IPS-18a (cell line): ENCODE measurements at regions not wholly inside any gene's neighbourhood (a gene's known extent, or its start where the extent isn't known, plus 50 kb on each side); places are given as distances from the start of the nearest gene placed in this dataset.

Source experiments
- H3K27ac ChIP-seq: one replicate; pipeline ENCODE4 v1.5.1; 2013; ENCODE audit warnings: low read length
- H3K27me3 ChIP-seq: one replicate; pipeline ENCODE4 v1.6.1; 2013; ENCODE audit warnings: mild to moderate bottlenecking, low read length; ENCODE audit not compliant: control insufficient read depth, insufficient read depth
- H3K36me3 ChIP-seq: one replicate; pipeline ENCODE4 v1.6.1; 2013; ENCODE audit warnings: low read depth, low read length; ENCODE audit not compliant: control insufficient read depth
- H3K4me1 ChIP-seq: one replicate; pipeline ENCODE4 v1.6.1; 2013; ENCODE audit warnings: low read depth, low read length; ENCODE audit not compliant: control insufficient read depth
- H3K4me3 ChIP-seq: one replicate; pipeline ENCODE4 v1.5.1; 2013; ENCODE audit warnings: low read length
- H3K9ac ChIP-seq: one replicate; pipeline ENCODE4 v1.6.1; 2013; ENCODE audit warnings: mild to moderate bottlenecking, low read length, moderate library complexity
- H3K9me3 ChIP-seq: one replicate; pipeline ENCODE4 v1.6.1; 2013; ENCODE audit warnings: low read depth, low read length; ENCODE audit not compliant: control insufficient read depth

- H3K9me3 ChIP-seq = no peaks in the 10 kb centered on the region
- no peak overlapping the region for H3K9ac ChIP-seq
- H3K36me3 ChIP-seq = no peaks in the 10 kb centered on the region
- H3K27me3 ChIP-seq = no peaks in the 10 kb centered on the region
- H3K4me1 ChIP-seq = peaks cover 22% of the 10 kb centered on the region
- H3K4me3 ChIP-seq = no peak overlapping the region
- no peak overlapping the region for H3K27ac ChIP-seq
Observed at GRCh38 chr6:40340957-40341356, 246.2 kb downstream of the LRFN2 start.

- H3K27ac ChIP-seq = no peak overlapping the region
- no peak overlapping the region for H3K9ac ChIP-seq
- H3K4me1 ChIP-seq = peaks cover 26% of the 10 kb centered on the region
- no peak overlapping the region for H3K4me3 ChIP-seq
- no peaks in the 10 kb centered on the region for H3K27me3 ChIP-seq
- no peaks in the 10 kb centered on the region for H3K9me3 ChIP-seq
- no peaks in the 10 kb centered on the region for H3K36me3 ChIP-seq
Observed at GRCh38 chr6:40340196-40340595, 247.0 kb downstream of the LRFN2 start.

- no peak overlapping the region for H3K27ac ChIP-seq
Observed at GRCh38 chr6:40338306-40338705, 248.9 kb downstream of the LRFN2 start.

GRCh38 chr6:40336940-40337760 lies 250.0 kb downstream of the LRFN2 start:
- H3K4me3 ChIP-seq = no peak overlapping the region
- H3K27me3 ChIP-seq = no peaks in the 10 kb centered on the region
- H3K36me3 ChIP-seq = no peaks in the 10 kb centered on the region
- no peaks in the 10 kb centered on the region for H3K9me3 ChIP-seq
- H3K9ac ChIP-seq = no peak overlapping the region
- no peak overlapping the region for H3K27ac ChIP-seq
- peaks cover 15% of the 10 kb centered on the region for H3K4me1 ChIP-seq

More at GRCh38 chr6:40338306-40338705, 248.9 kb downstream of the LRFN2 start:
- no peak overlapping the region for H3K4me3 ChIP-seq
- H3K9ac ChIP-seq = no peak overlapping the region
- no peaks in the 10 kb centered on the region for H3K9me3 ChIP-seq
- no peaks in the 10 kb centered on the region for H3K27me3 ChIP-seq
- H3K4me1 ChIP-seq = peaks cover 22% of the 10 kb centered on the region
- H3K36me3 ChIP-seq = no peaks in the 10 kb centered on the region

- no peak overlapping the region for H3K27ac ChIP-seq
- H3K36me3 ChIP-seq = no peaks in the 10 kb centered on the region
- H3K4me3 ChIP-seq = no peak overlapping the region
- peaks cover 21% of the 10 kb centered on the region for H3K4me1 ChIP-seq
- H3K9ac ChIP-seq = no peak overlapping the region
- no peaks in the 10 kb centered on the region for H3K9me3 ChIP-seq
- H3K27me3 ChIP-seq = no peaks in the 10 kb centered on the region
Observed at GRCh38 chr6:40336296-40336695, 250.9 kb downstream of the LRFN2 start.

GRCh38 chr6:40334496-40335270 lies 252.5 kb downstream of the LRFN2 start:
- Histone ChIP-seq H3K4me1 (peaks cover 36% of the 10 kb centered on the region), H3K4me3 (peak overlapping the region; percentile 32), H3K36me3 (no peaks in the 10 kb centered on the region), H3K9me3 (no peaks in the 10 kb centered on the region), H3K27me3 (no peaks in the 10 kb centered on the region), H3K9ac (no peak overlapping the region), H3K27ac (no peak overlapping the region)

- H3K4me1 ChIP-seq = peaks cover 45% of the 10 kb centered on the region
- H3K36me3 ChIP-seq = no peaks in the 10 kb centered on the region
- no peak overlapping the region for H3K4me3 ChIP-seq
- H3K27me3 ChIP-seq = no peaks in the 10 kb centered on the region
- H3K27ac ChIP-seq = no peak overlapping the region
- no peak overlapping the region for H3K9ac ChIP-seq
- H3K9me3 ChIP-seq = no peaks in the 10 kb centered on the region
Observed at GRCh38 chr6:40331545-40331944, 255.6 kb downstream of the LRFN2 start.

GRCh38 chr6:40330301-40330721 lies 256.9 kb downstream of the LRFN2 start:
- Histone ChIP-seq H3K27me3 (no peaks in the 10 kb centered on the region), H3K9ac (no peak overlapping the region), H3K36me3 (no peaks in the 10 kb centered on the region), H3K9me3 (no peaks in the 10 kb centered on the region), H3K27ac (no peak overlapping the region), H3K4me1 (peaks cover 42% of the 10 kb centered on the region), H3K4me3 (peak overlapping the region; percentile 2)

- H3K27me3 ChIP-seq = no peaks in the 10 kb centered on the region
- no peaks in the 10 kb centered on the region for H3K9me3 ChIP-seq
- no peaks in the 10 kb centered on the region for H3K36me3 ChIP-seq
- peak overlapping the region; percentile 26 for H3K4me3 ChIP-seq
- H3K4me1 ChIP-seq = peaks cover 37% of the 10 kb centered on the region
- no peak overlapping the region for H3K27ac ChIP-seq
- peak overlapping the region; percentile 31 for H3K9ac ChIP-seq
Observed at GRCh38 chr6:40328986-40329545, 258.1 kb downstream of the LRFN2 start.

GRCh38 chr6:40328386-40328985 lies 258.7 kb downstream of the LRFN2 start:
- Histone ChIP-seq H3K27me3 (no peaks in the 10 kb centered on the region), H3K9ac (peak overlapping the region; percentile 31), H3K36me3 (no peaks in the 10 kb centered on the region), H3K27ac (no peak overlapping the region), H3K4me3 (peak overlapping the region; percentile 26), H3K4me1 (peaks cover 40% of the 10 kb centered on the region), H3K9me3 (no peaks in the 10 kb centered on the region)

- no peaks in the 10 kb centered on the region for H3K9me3 ChIP-seq
- H3K4me1 ChIP-seq = peaks cover 37% of the 10 kb centered on the region
- H3K4me3 ChIP-seq = no peak overlapping the region
- no peaks in the 10 kb centered on the region for H3K36me3 ChIP-seq
- no peaks in the 10 kb centered on the region for H3K27me3 ChIP-seq
- no peak overlapping the region for H3K27ac ChIP-seq
- H3K9ac ChIP-seq = no peak overlapping the region
Observed at GRCh38 chr6:40326714-40327421, 260.3 kb downstream of the LRFN2 start.
